HepG2 (cell line): ENCODE measurements at regions not wholly inside any gene's neighbourhood (a gene's known extent, or its start where the extent isn't known, plus 50 kb on each side); places are given as distances from the start of the nearest gene placed in this dataset.

Experiments used
- ATAC-seq: fragments of 200-7000 bp; cut with Tn5 transposase; 3 replicates; pipeline ENCODE4 v1.9.1; 2020; ENCODE audit warnings: mild to moderate bottlenecking, moderate library complexity
- BruUV-seq: library from RNA; stranded (reverse); fragments of 400-500 nt; replicated peaks from 2 replicates; lab custom pipeline; 2021; lab: Mats Ljungman, UMichigan
- CTCF ChIA-PET: fragments of 300-600 bp; formaldehyde crosslinking; extraction: SDS; loops from one replicate; lab custom pipeline; 2021; ENCODE audit warnings: low total read pairs, inconsistent platforms, low intra/inter-chr PET ratio; lab: Yijun Ruan, JAX
- POLR2A ChIA-PET: fragments of 350-600 bp; sonication (Branson Sonifier 250); formaldehyde crosslinking; loops from one replicate; lab custom pipeline; 2020; ENCODE audit warnings: antibody characterized with exemption, inconsistent platforms; lab: Yijun Ruan, JAX
- DNase-seq: peaks from one replicate; pipeline ENCODE4 v3.0.0-alpha.2; 2015; ENCODE audit warnings: low spot score
- FAIRE-seq: peaks from 3 replicates; lab custom pipeline; 2011; peaks lifted over from hg19 to GRCh38; lab: Jason Lieb, UNC
- H2AFZ ChIP-seq: one replicate; pipeline ENCODE4 v1.6.1; 2011; ENCODE audit warnings: low read length, inconsistent platforms
- H3K27ac ChIP-seq: fragments of 300-600 bp; 3 replicates; pipeline ENCODE4 v1.8.0; 2011; ENCODE audit warnings: mixed run types, mild to moderate bottlenecking, mixed read lengths, low read length, inconsistent platforms; ENCODE audit not compliant: insufficient read depth; ENCODE audit errors: extremely low read length
- H3K27me3 ChIP-seq, 2 experiments: fragments of 200-600 bp in 1 of 2; 2 replicates in 1 of 2; 3 replicates in 1 of 2; pipeline versions ENCODE4 v1.6.0 to v1.8.0; 2011; ENCODE audit warnings: low read length in 2 of 2, mild to moderate bottlenecking in 2 of 2, moderate library complexity in 2 of 2, inconsistent platforms in 1 of 2; ENCODE audit not compliant: insufficient read depth in 2 of 2, control insufficient read depth in 1 of 2
- H3K36me3 ChIP-seq, 2 experiments: fragments of 200-600 bp in 1 of 2; replicated peaks in 1 of 2; 2 replicates in 1 of 2; 3 replicates in 1 of 2; pipeline versions ENCODE4 v1.5.1 to v1.8.0; 2011; ENCODE audit warnings: low read length in 2 of 2, inconsistent platforms in 1 of 2; ENCODE audit not compliant: insufficient read depth in 2 of 2, control insufficient read depth in 1 of 2
- H3K4me1 ChIP-seq: 2 replicates; pipeline ENCODE4 v1.5.1; 2012; ENCODE audit warnings: low read length, inconsistent platforms; ENCODE audit not compliant: insufficient read depth
- H3K4me2 ChIP-seq: 2 replicates; pipeline ENCODE4 v1.6.0; 2011; ENCODE audit warnings: low read depth, low read length, inconsistent platforms
- H3K4me3 ChIP-seq, 3 experiments: fragments of 200-600 bp in 1 of 3; sonication (generic), shearing (Covaris generic) in 1 of 3; replicated peaks in 1 of 3; 2 replicates each; pipeline ENCODE4 v1.5.1; 2011 to 2016; ENCODE audit warnings: low read length in 3 of 3, inconsistent platforms in 2 of 3, low read depth in 2 of 3, mild to moderate bottlenecking in 2 of 3, control low read depth in 1 of 3, mixed read lengths in 1 of 3; ENCODE audit not compliant: insufficient read depth in 1 of 3
- H3K79me2 ChIP-seq: one replicate; pipeline ENCODE4 v1.6.1; 2011; ENCODE audit warnings: low read length, inconsistent platforms; ENCODE audit not compliant: insufficient read depth
- H3K9ac ChIP-seq: 2 replicates; pipeline ENCODE4 v1.6.0; 2011; ENCODE audit warnings: mild to moderate bottlenecking, low read depth, low read length, inconsistent platforms; ENCODE audit not compliant: insufficient read depth
- H3K9me3 ChIP-seq: 2 replicates; pipeline ENCODE4 v1.5.1; 2012; ENCODE audit warnings: mild to moderate bottlenecking, low read length
- H4K20me1 ChIP-seq: 2 replicates; pipeline ENCODE4 v1.6.0; 2011; ENCODE audit warnings: inconsistent platforms, mild to moderate bottlenecking, low read length, moderate library complexity; ENCODE audit not compliant: insufficient read depth
- ATF7 ChIP-seq, 2 experiments: fragments of 450-650 bp in 1 of 2; sonication (generic) in 1 of 2; formaldehyde crosslinking in 1 of 2; IDR thresholded peaks; 2 replicates each; pipeline versions ENCODE4 v1.4.0 to v1.6.1; 2016 to 2020; ENCODE audit warnings: antibody characterized with exemption in 1 of 2, mild to moderate bottlenecking in 1 of 2, missing genetic modification reagents in 1 of 2
- CREB1 ChIP-seq, 2 experiments: fragments of 450-650 bp in 1 of 2; IDR thresholded peaks; 2 replicates each; pipeline ENCODE4 v1.6.1; 2016 to 2017; ENCODE audit warnings: control low read depth in 1 of 2, mild to moderate bottlenecking in 1 of 2, missing compliant biosample characterization in 1 of 2, missing genetic modification characterization in 1 of 2
- KAT8 ChIP-seq: IDR thresholded peaks from 2 replicates; pipeline ENCODE4 v1.6.1; 2016; ENCODE audit warnings: missing genetic modification reagents, missing compliant biosample characterization
- PHF20 ChIP-seq: sonication (generic); formaldehyde crosslinking; IDR thresholded peaks from 2 replicates; pipeline ENCODE4 v1.5.0; 2020; ENCODE audit warnings: mild to moderate bottlenecking, missing genetic modification reagents
- TCF12 ChIP-seq, 2 experiments: fragments of 450-650 bp in 1 of 2; sonication (generic) in 1 of 2; formaldehyde crosslinking in 1 of 2; IDR thresholded peaks; 2 replicates each; pipeline versions ENCODE4 v1.6.1 to v1.8.0; 2017 to 2022; ENCODE audit warnings: antibody characterized with exemption in 1 of 2, mild to moderate bottlenecking in 1 of 2, missing genetic modification reagents in 1 of 2, moderate library complexity in 1 of 2
- ZNF354B ChIP-seq: sonication (generic); formaldehyde crosslinking; IDR thresholded peaks from 2 replicates; pipeline ENCODE4 v1.8.0; 2022; ENCODE audit warnings: mild to moderate bottlenecking, missing genetic modification reagents
- ZNF619 ChIP-seq: sonication (generic); formaldehyde crosslinking; IDR thresholded peaks from 2 replicates; pipeline ENCODE4 v1.4.0; 2020; ENCODE audit warnings: mild to moderate bottlenecking, missing genetic modification reagents
- WGBS: methylation state at CpG from one replicate; pipeline ENCODE4 v1.1.6; 2017; ENCODE audit warnings: low lambda C conversion rate; 5-methylcytosine and 5-hydroxymethylcytosine counted together
- in situ Hi-C: cut with HindIII; loops from 2 replicates; pipeline ENCODE4 v1.10.0; 2017; ENCODE audit warnings: low pct_unique_long_range_greater_than_20kb; ENCODE audit not compliant: extremely low pct_ligation_motif_present
- intact Hi-C: fragments of 100-400 bp; cut with micrococcal nuclease; formaldehyde crosslinking; loops from one replicate; pipeline ENCODE4 v1.10.0; 2022; ENCODE audit not compliant: unreplicated experiment

DNA sequence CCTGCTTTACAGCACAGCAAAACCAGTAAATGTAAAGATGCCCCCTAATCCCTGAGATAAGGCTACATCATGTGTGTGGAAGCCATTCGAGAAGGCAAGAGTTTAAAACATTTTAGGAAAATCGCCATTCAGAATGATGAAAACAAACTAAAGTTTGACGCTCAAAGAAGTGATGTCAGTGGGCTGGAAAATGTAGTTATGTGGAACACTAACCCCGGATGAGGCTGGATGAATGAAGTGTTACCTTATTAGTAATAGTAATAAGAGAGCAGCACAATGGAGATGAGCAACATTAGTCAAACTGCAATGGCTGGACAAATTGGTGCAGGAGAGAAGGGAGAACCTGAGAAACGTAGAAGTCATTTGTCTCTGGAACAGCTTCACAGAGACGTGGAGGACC is 130.7 kb upstream of the ARID1B start:
- ChIA-PET CTCF (no interaction called here), POLR2A (no interaction called here)
- peaks cover 3% of the 10 kb centered on the region; the same call in 1 of the 2 replicates for H3K9me3 ChIP-seq
- no peak overlapping the region for H3K4me2 ChIP-seq
- in situ Hi-C loops (no loop called here), intact Hi-C loops (no loop called here)
- no peak overlapping the region for H3K27ac ChIP-seq
- no peaks in the 10 kb centered on the region for H3K79me2 ChIP-seq
- peaks cover 0 to 27% of the 10 kb centered on the region in 2 experiments; a peak in 4 of 5 replicates for H3K27me3 ChIP-seq
- ATAC-seq, result no peak
- no peak overlapping the region for H2AFZ ChIP-seq
- no peaks in the 10 kb centered on the region for H3K36me3 ChIP-seq
- H3K4me3 ChIP-seq, result no peak overlapping the region
- no peaks in the 10 kb centered on the region for H3K4me1 ChIP-seq
- H3K9ac ChIP-seq, result no peak overlapping the region
- no TSS peak for BruUV-seq
- 36% methylated on average over 6 of the region's 6 CpGs for WGBS
- TF ChIP-seq CREB1 (IDR thresholded peaks at IDR 0.05) (peak; percentile 60), CREB1 (CRISPR knock-in tag; IDR thresholded peaks at IDR 0.05) (no peak), TCF12 (IDR thresholded peaks at IDR 0.05) (no peak), TCF12 (CRISPR knock-in tag; IDR thresholded peaks at IDR 0.05) (no peak), ATF7 (IDR thresholded peaks at IDR 0.05) (0 out of 2 replicates have a peak, but pooled peaks have one; percentile 8), ATF7 (CRISPR knock-in tag; IDR thresholded peaks at IDR 0.05) (no peak)
- H4K20me1 ChIP-seq, result no peaks in the 10 kb centered on the region
- no peak for DNase-seq
- FAIRE-seq, result no peak

DNA sequence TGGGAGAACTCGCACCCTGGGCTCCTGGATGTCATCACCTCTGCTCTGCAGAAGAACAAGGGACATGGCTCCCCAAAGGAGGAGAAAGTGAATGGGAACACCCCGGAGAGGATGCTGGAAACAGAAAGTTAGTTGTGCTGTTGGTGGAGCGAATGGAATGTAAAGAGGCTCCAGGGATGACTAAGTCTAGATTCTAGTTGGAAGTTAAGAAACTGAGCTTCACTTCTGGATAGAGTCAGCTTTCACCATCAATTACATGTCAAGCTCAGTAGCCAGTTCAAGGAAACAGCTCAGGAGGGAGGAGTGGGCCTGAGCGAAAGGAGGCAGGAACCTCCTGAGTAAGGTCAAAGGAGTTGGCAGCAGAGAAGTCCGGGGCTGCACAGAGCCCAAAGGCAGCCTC is 132.1 kb upstream of the ARID1B start:
- BruUV-seq, result no TSS peak
- Histone ChIP-seq H2AFZ (no peak overlapping the region), H3K9ac (no peak overlapping the region), H3K79me2 (no peaks in the 10 kb centered on the region), H3K4me3 (no peak overlapping the region), H3K36me3 (no peaks in the 10 kb centered on the region), H3K4me1 (no peaks in the 10 kb centered on the region)
- intact Hi-C loops, result no loop called here
- no peak for DNase-seq
- TF ChIP-seq KAT8 (CRISPR knock-in tag) (no peak), ZNF354B (CRISPR knock-in tag) (no peak), ZNF619 (CRISPR knock-in tag) (no peak), PHF20 (CRISPR knock-in tag) (no peak)
- TF ChIP-seq, all 625 proteins: peak for 0
- ATAC-seq (no peak), FAIRE-seq (no peak)
- 42% methylated on average over 5 of the region's 5 CpGs for WGBS
- no peak overlapping the region for H3K4me2 ChIP-seq
- H4K20me1 ChIP-seq, result no peaks in the 10 kb centered on the region
- H3K27ac ChIP-seq, result no peak overlapping the region
- ChIA-PET CTCF (no interaction called here), POLR2A (no interaction called here)
- peaks cover 0 to 17% of the 10 kb centered on the region in 2 experiments; a peak in 4 of 5 replicates for H3K27me3 ChIP-seq
- H3K9me3 ChIP-seq, result peaks cover 4% of the 10 kb centered on the region; the same call in 1 of the 2 replicates
- in situ Hi-C loops, result no loop called here
